ENCODE measurements at regions not wholly inside any gene's neighbourhood (a gene's known extent, or its start where the extent isn't known, plus 50 kb on each side); places are given as distances from the start of the nearest gene placed in this dataset.

DNA sequence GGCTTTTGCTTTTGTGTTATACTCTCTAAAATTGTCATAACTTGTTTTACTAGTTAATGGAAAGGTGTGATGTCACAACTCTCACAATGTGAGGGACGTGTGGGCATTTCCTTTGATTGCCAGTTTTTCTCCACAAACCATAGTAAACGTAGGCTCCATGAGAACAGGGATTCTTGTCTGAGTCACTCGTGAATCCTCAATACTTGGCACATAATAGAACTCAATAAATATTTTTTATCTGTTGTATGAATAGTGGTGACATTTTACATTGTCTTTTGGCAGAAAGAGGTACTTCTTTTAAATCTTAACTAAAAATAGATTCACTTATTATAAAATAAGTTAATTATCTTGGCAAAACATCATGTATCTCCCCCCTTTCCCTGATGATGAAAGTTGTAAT lies 69.0 kb upstream of the CNKSR3 start:
- Mint-ChIP-seq H3K9me3 (peaks cover 4 to 14% of the 10 kb centered on the region in 2 experiments; a peak in 3 of 5 replicates), H3K27me3 (ENCODE audit: low read depth) (no peaks in the 10 kb centered on the region), H3K4me1 (peaks cover 0 to 4% of the 10 kb centered on the region in 2 experiments; a peak in 2 of 4 replicates), H3K4me3 (no peak overlapping the region), H3K36me3 (ENCODE audit: insufficient read depth in 1 of 3, low read depth in 3 of 3) (peaks cover 0 to 8% (median 0%) of the 10 kb centered on the region in 3 experiments; a peak in 2 of 7 replicates), H3K27ac (no peak overlapping the region)
- no peak overlapping the region for H3T11ph ChIP-seq (ENCODE audit: low read length)
- WGBS (ENCODE audit: extremely low coverage, insufficient read length, low lambda C conversion rate), result no CpG with 5 or more reads among the region's 3 CpGs
- no peak overlapping the region for H3K4me2 ChIP-seq (ENCODE audit: insufficient read depth, insufficient read length, low read length)
- H2BK12ac ChIP-seq (ENCODE audit: insufficient read length, low read depth, low read length), result no peak overlapping the region
- H3K23ac ChIP-seq (ENCODE audit: insufficient read length, low read depth, low read length), result no peak overlapping the region
- H3K4ac ChIP-seq (ENCODE audit: low read depth, low read length), result no peak overlapping the region
- no peaks in the 10 kb centered on the region for H4K20me1 ChIP-seq (ENCODE audit: control insufficient read depth, insufficient read depth, insufficient read length)
- H3K79me2 ChIP-seq (ENCODE audit: insufficient read depth, low read length), result no peaks in the 10 kb centered on the region
- H3K14ac ChIP-seq (ENCODE audit: insufficient read depth, low read length), result no peak overlapping the region
- H3K27me3 ChIP-seq (ENCODE audit: insufficient read depth, low read length), result no peaks in the 10 kb centered on the region
- H3K56ac ChIP-seq (ENCODE audit: insufficient read length, low read depth, low read length), result no peak overlapping the region
- no peak overlapping the region for H2BK120ac ChIP-seq (ENCODE audit: low read depth, low read length, poor library complexity, severe bottlenecking)
- H2BK20ac ChIP-seq (ENCODE audit: low read depth, low read length, poor library complexity, severe bottlenecking), result no peak overlapping the region
- H4K8ac ChIP-seq (replicated peaks; ENCODE audit: insufficient read length, low read depth, low read length), result no peak overlapping the region
- no peak overlapping the region for H2BK5ac ChIP-seq (ENCODE audit: insufficient read length, low read length)
- H2AK5ac ChIP-seq (ENCODE audit: insufficient read length, low read length), result no peak overlapping the region
- H3K79me1 ChIP-seq (ENCODE audit: insufficient read depth, low read depth, low read length, poor library complexity, severe bottlenecking), result no peaks in the 10 kb centered on the region
- DNase-seq, result no peak
- H2AFZ ChIP-seq (ENCODE audit: low read length), result no peak overlapping the region
- H4K91ac ChIP-seq (ENCODE audit: insufficient read length, low read depth, low read length), result no peak overlapping the region
- no peaks in the 10 kb centered on the region for H3K23me2 ChIP-seq (ENCODE audit: insufficient read length, low read depth, low read length, poor library complexity, severe bottlenecking)
- H3K4me1 ChIP-seq (ENCODE audit: insufficient read depth, low read length), result no peaks in the 10 kb centered on the region
- no peak overlapping the region for H3K9ac ChIP-seq (ENCODE audit: extremely low read depth, insufficient read length, low read length)
- H2BK15ac ChIP-seq (ENCODE audit: low read depth, low read length), result no peak overlapping the region
- TF ChIP-seq, protein P1, sequence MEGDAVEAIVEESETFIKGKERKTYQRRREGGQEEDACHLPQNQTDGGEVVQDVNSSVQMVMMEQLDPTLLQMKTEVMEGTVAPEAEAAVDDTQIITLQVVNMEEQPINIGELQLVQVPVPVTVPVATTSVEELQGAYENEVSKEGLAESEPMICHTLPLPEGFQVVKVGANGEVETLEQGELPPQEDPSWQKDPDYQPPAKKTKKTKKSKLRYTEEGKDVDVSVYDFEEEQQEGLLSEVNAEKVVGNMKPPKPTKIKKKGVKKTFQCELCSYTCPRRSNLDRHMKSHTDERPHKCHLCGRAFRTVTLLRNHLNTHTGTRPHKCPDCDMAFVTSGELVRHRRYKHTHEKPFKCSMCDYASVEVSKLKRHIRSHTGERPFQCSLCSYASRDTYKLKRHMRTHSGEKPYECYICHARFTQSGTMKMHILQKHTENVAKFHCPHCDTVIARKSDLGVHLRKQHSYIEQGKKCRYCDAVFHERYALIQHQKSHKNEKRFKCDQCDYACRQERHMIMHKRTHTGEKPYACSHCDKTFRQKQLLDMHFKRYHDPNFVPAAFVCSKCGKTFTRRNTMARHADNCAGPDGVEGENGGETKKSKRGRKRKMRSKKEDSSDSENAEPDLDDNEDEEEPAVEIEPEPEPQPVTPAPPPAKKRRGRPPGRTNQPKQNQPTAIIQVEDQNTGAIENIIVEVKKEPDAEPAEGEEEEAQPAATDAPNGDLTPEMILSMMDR (conservative IDR thresholded peaks at IDR 0.05), result no peak
- H3K27ac ChIP-seq (ENCODE audit: insufficient read length, low read depth, low read length), result no peak overlapping the region
- no peak overlapping the region for H4K5ac ChIP-seq (ENCODE audit: insufficient read length, low read depth, low read length)
- H3K18ac ChIP-seq (ENCODE audit: insufficient read length, low read depth, low read length), result no peak overlapping the region
- no peaks in the 10 kb centered on the region for H3K9me3 ChIP-seq (ENCODE audit: control insufficient read depth, low read depth, low read length)

Data from H9 (cell line).